Urinary bladder (tissue), 3 donors: ENCODE measurements at regions not wholly inside any gene's neighbourhood (a gene's known extent, or its start where the extent isn't known, plus 50 kb on each side); places are given as distances from the start of the nearest gene placed in this dataset.

Experiments used
- DNase-seq: peaks from one replicate; pipeline ENCODE4 v3.0.0-alpha.2; 2015; ENCODE audit errors: extremely low spot score
- H3K27ac ChIP-seq: one replicate; pipeline ENCODE4 v1.5.1; 2013; ENCODE audit warnings: low read depth, mild to moderate bottlenecking, moderate library complexity
- H3K36me3 ChIP-seq: one replicate; pipeline ENCODE4 v1.6.1; 2013; ENCODE audit warnings: mild to moderate bottlenecking, moderate library complexity; ENCODE audit not compliant: insufficient read depth
- H3K4me1 ChIP-seq: one replicate; pipeline ENCODE4 v1.6.1; 2013; ENCODE audit warnings: mild to moderate bottlenecking, moderate library complexity; ENCODE audit not compliant: insufficient read depth
- H3K4me3 ChIP-seq: one replicate; pipeline ENCODE4 v1.5.1; 2013; ENCODE audit warnings: low read depth, low read length
- WGBS: extraction: QIAGEN DNeasy Blood & Tissue Kit; methylation state at CpG from one replicate; pipeline ENCODE4 v1.1.7; 2013; 5-methylcytosine and 5-hydroxymethylcytosine counted together
- donor health status: healthy with polysubstance abuse.
- donor health status: healthy.

- Histone ChIP-seq H3K27ac (no peak overlapping the region), H3K36me3 (no peaks in the 10 kb centered on the region), H3K4me3 (no peak overlapping the region), H3K4me1 (no peaks in the 10 kb centered on the region)
- 34% methylated on average over 2 of the region's 2 CpGs for WGBS
- DNase-seq: no peak
Observed at GRCh38 chr1:118785246-118785645, 202.9 kb downstream of the TBX15 start.

GRCh38 chr1:118783095-118783758 lies 204.9 kb downstream of the TBX15 start:
- no peak for DNase-seq
- WGBS: 59% methylated on average over 2 of the region's 2 CpGs
- Histone ChIP-seq H3K27ac (no peak overlapping the region), H3K36me3 (no peaks in the 10 kb centered on the region), H3K4me3 (no peak overlapping the region), H3K4me1 (no peaks in the 10 kb centered on the region)

DNA sequence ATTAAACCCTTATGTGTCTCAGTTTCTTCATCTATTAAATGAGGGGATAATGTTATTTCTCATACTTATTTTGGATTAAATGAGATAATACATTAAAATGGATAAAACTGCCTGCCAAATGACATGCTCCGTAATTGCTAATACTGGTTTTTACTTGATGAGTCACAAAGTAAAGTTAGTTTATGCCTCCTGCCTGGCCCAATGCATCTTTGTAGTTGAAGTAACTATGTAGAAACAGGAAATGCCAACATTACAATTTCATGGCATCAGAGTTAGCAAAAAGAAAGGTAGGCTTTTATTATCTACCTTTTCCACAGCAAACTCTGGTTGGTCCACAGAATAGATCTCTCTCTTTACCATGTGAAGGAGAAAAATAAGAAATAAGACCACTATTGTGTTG lies 214.5 kb downstream of the TBX15 start:
- 86% methylated on average over 1 of the region's 1 CpG for WGBS

GRCh38 chr1:118767971-118768370 lies 220.2 kb downstream of the TBX15 start:
- Histone ChIP-seq H3K4me3 (no peak overlapping the region), H3K27ac (no peak overlapping the region), H3K36me3 (no peaks in the 10 kb centered on the region), H3K4me1 (no peaks in the 10 kb centered on the region)
- DNase-seq: no peak
- WGBS: 72% methylated on average over 2 of the region's 2 CpGs

More for the DNA sequence above, 214.5 kb downstream of the TBX15 start:
- no peak for DNase-seq
- no peaks in the 10 kb centered on the region for H3K36me3 ChIP-seq
- H3K4me1 ChIP-seq: no peaks in the 10 kb centered on the region
- H3K27ac ChIP-seq: no peak overlapping the region
- no peak overlapping the region for H3K4me3 ChIP-seq

- no peak overlapping the region for H3K4me3 ChIP-seq
- no peak overlapping the region for H3K27ac ChIP-seq
- H3K36me3 ChIP-seq: no peaks in the 10 kb centered on the region
- no peak for DNase-seq
- H3K4me1 ChIP-seq: no peaks in the 10 kb centered on the region
- 24% methylated on average over 1 of the region's 1 CpG for WGBS
Observed at GRCh38 chr1:118753976-118754375, 234.2 kb downstream of the TBX15 start.

DNA sequence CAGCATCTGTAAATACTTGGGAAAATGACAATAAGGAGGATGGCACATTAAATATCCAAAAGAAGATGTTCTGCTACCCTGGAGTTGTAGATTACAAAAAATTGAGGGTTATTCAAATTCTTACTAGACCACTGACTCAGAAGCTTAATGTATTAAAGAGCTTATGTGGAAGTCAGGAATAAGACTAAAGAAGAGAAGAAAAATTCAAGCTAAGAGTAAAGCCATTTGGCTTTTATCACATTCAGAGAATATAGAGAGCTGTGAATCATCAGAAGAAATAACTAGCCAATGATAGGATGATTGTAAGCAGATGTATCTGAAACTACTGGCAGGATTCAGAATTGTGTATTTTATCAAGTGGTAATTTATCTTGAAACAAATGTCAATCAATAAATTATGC lies 237.0 kb downstream of the TBX15 start:
- no peak overlapping the region for H3K27ac ChIP-seq
- H3K4me3 ChIP-seq: no peak overlapping the region
- DNase-seq: no peak
- H3K36me3 ChIP-seq: no peaks in the 10 kb centered on the region
- H3K4me1 ChIP-seq: no peaks in the 10 kb centered on the region

DNA sequence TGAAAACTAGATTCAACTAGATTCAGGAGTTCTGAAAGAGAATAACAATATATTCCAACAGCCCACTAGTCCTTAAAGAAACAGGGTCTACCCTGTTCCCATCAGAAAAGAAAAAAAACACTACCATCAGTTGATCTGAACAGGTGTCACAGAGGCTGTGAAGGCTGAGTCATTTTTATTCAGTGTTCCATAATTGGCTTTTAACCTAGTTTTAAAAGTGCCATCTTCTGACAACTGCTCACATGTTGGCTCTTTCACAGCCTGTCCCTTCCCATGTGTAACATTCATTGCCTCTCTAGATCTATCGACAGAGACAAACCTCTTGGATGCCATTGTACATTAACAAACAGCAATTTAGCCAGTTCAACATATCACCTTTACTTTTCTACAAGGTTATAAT lies 243.7 kb downstream of the TBX15 start:
- Histone ChIP-seq H3K27ac (no peak overlapping the region), H3K4me1 (no peaks in the 10 kb centered on the region), H3K36me3 (no peaks in the 10 kb centered on the region), H3K4me3 (no peak overlapping the region)
- DNase-seq: no peak
- WGBS: 88% methylated on average over 1 of the region's 1 CpG

DNA sequence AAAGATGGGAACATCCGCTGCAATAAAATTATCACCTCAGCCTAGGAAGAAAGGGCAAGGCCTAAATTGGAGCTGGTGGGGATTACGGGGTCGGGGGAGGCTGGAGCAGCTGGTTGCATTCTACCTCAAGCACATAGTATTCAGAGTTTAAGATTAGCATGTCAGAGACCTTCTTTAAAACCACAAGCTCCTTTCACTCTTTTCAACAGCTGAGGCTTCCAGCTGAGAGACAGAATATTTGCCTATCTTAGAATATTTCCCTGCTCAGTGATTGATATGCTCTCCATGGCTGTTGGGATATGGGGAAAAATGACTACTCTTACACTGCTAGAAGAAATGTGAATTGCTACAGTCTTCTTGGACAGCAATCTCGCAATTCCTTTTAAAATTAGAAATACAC lies 248.6 kb downstream of the TBX15 start:
- Histone ChIP-seq H3K36me3 (no peaks in the 10 kb centered on the region), H3K27ac (no peak overlapping the region), H3K4me3 (no peak overlapping the region), H3K4me1 (no peaks in the 10 kb centered on the region)
- DNase-seq: no peak
- WGBS: 33% methylated on average over 4 of the region's 4 CpGs

GRCh38 chr1:118736322-118736721 lies 251.8 kb downstream of the TBX15 start:
- Histone ChIP-seq H3K4me1 (no peaks in the 10 kb centered on the region), H3K27ac (no peak overlapping the region), H3K36me3 (no peaks in the 10 kb centered on the region), H3K4me3 (no peak overlapping the region)
- 98% methylated on average over 1 of the region's 1 CpG for WGBS
- no peak for DNase-seq

DNA sequence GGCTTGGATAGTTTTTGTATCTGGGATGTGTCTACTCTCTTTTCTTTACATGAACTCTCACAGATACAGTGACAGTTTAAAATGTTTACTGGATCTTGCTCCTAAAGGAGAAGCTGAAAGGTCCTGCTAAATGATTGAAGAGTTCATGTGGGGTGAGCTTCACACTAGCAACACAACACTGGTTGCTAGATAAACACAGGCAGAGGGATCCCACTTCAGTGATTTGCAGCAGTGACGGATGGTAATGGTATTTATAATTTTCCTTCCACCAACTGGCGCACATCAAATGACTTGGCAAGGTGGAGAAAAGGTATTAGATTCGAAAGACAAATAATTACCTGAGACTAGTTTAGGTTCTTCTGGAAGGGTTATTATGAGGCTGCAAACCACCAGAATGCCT lies 270.2 kb downstream of the TBX15 start:
- Histone ChIP-seq H3K4me1 (no peaks in the 10 kb centered on the region), H3K36me3 (no peaks in the 10 kb centered on the region), H3K4me3 (no peak overlapping the region), H3K27ac (no peak overlapping the region)
- WGBS: 65% methylated on average over 3 of the region's 3 CpGs
- DNase-seq: no peak

GRCh38 chr1:118716775-118717174 lies 271.4 kb downstream of the TBX15 start:
- no peak overlapping the region for H3K4me3 ChIP-seq
- no peaks in the 10 kb centered on the region for H3K36me3 ChIP-seq
- no peaks in the 10 kb centered on the region for H3K4me1 ChIP-seq
- WGBS: 60% methylated on average over 1 of the region's 1 CpG
- no peak overlapping the region for H3K27ac ChIP-seq
- DNase-seq: no peak

- H3K27ac ChIP-seq: no peak overlapping the region
- no peak for DNase-seq
- no peak overlapping the region for H3K4me3 ChIP-seq
- no peaks in the 10 kb centered on the region for H3K36me3 ChIP-seq
- H3K4me1 ChIP-seq: no peaks in the 10 kb centered on the region
- 59% methylated on average over 2 of the region's 2 CpGs for WGBS
Observed at GRCh38 chr1:118711356-118711755, 276.8 kb downstream of the TBX15 start.

DNA sequence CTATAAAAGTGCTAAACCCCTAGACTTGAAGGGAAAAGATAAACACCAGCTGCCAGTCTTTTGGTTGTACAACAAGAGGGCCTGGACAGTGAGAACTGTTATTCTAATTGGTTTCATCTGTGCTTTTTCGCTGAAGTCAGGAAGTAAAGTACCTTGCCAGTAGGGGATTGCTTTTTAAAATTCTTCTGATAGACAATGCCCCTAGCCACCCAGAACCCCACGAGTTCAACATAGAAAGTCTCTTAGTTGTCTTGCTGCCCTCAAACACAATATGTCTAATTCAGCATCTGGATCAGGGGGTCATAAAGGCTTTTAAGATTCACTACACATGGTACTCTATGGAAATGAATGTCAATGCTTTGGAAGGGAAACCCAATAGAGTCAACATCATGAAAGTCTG lies 289.2 kb downstream of the TBX15 start:
- Histone ChIP-seq H3K4me3 (no peak overlapping the region), H3K36me3 (no peaks in the 10 kb centered on the region), H3K4me1 (no peaks in the 10 kb centered on the region), H3K27ac (no peak overlapping the region)
- 18% methylated on average over 2 of the region's 2 CpGs for WGBS
- DNase-seq: no peak

- Histone ChIP-seq H3K27ac (no peak overlapping the region), H3K36me3 (no peaks in the 10 kb centered on the region), H3K4me1 (no peaks in the 10 kb centered on the region), H3K4me3 (no peak overlapping the region)
- 89% methylated on average over 1 of the region's 1 CpG for WGBS
- no peak for DNase-seq
Observed at GRCh38 chr1:118692143-118692542, 296.0 kb downstream of the TBX15 start.

GRCh38 chr1:118688891-118689290 lies 299.3 kb downstream of the TBX15 start:
- WGBS: 67% methylated on average over 2 of the region's 2 CpGs
- H3K4me3 ChIP-seq: no peak overlapping the region
- H3K36me3 ChIP-seq: no peaks in the 10 kb centered on the region
- DNase-seq: no peak
- H3K4me1 ChIP-seq: no peaks in the 10 kb centered on the region
- H3K27ac ChIP-seq: no peak overlapping the region
